ENCODE measurements at regions not wholly inside any gene's neighbourhood (a gene's known extent, or its start where the extent isn't known, plus 50 kb on each side); places are given as distances from the start of the nearest gene placed in this dataset.
A peak's percentile ranks its signal among the peaks of the same experiment; 100 is the strongest.
"Not testable (repeated sequence)": the region's sequence is repeated elsewhere in the genome, so short reads cannot be mapped to it uniquely, and the experiment has no call there.

GRCh38 chr4:26064009-26064408 lies 150.0 kb downstream of the SMIM20 start:
- not testable (repeated sequence) for FAIRE-seq; DNase-seq (ENCODE audit: insufficient read length, low spot score)

- no peak for FAIRE-seq
- DNase-seq (ENCODE audit: insufficient read length, low spot score) = no peak
These were observed 151.8 kb downstream of the SMIM20 start for GRCh38 chr4:26065833-26066232.

- DNase-seq (ENCODE audit: insufficient read length, low spot score) (no peak), FAIRE-seq (no peak)
These were observed 153.0 kb downstream of the SMIM20 start for GRCh38 chr4:26067035-26067434.

GRCh38 chr4:26069218-26069617 lies 155.2 kb downstream of the SMIM20 start:
- no peak for DNase-seq (ENCODE audit: insufficient read length, low spot score)
- peak; percentile 53 for FAIRE-seq

- FAIRE-seq (no peak), DNase-seq (ENCODE audit: insufficient read length, low spot score) (no peak)
These were observed 157.7 kb downstream of the SMIM20 start for GRCh38 chr4:26071688-26072087.

- DNase-seq (ENCODE audit: insufficient read length, low spot score) (no peak), FAIRE-seq (no peak)
These were observed 160.0 kb downstream of the SMIM20 start for GRCh38 chr4:26073886-26074560.

GRCh38 chr4:26074712-26075430 lies 160.9 kb downstream of the SMIM20 start:
- FAIRE-seq = no peak
- DNase-seq (ENCODE audit: insufficient read length, low spot score) = no peak

GRCh38 chr4:26075583-26075982 lies 161.6 kb downstream of the SMIM20 start:
- FAIRE-seq (no peak), DNase-seq (ENCODE audit: insufficient read length, low spot score) (no peak)

GRCh38 chr4:26076000-26076587 lies 162.1 kb downstream of the SMIM20 start:
- no peak for DNase-seq (ENCODE audit: insufficient read length, low spot score)
- FAIRE-seq = peak; percentile 84

GRCh38 chr4:26076896-26077295 lies 162.9 kb downstream of the SMIM20 start:
- FAIRE-seq = no peak
- no peak for DNase-seq (ENCODE audit: insufficient read length, low spot score)

- DNase-seq (ENCODE audit: insufficient read length, low spot score) (no peak), FAIRE-seq (no peak)
These were observed 163.7 kb downstream of the SMIM20 start for GRCh38 chr4:26077756-26078155.

- FAIRE-seq = no peak
These were observed 167.0 kb downstream of the SMIM20 start for GRCh38 chr4:26080870-26081628.

GRCh38 chr4:26081795-26082498 lies 167.9 kb downstream of the SMIM20 start:
- FAIRE-seq (peak; percentile 64), DNase-seq (ENCODE audit: insufficient read length, low spot score) (no peak)

More at GRCh38 chr4:26080870-26081628, 167.0 kb downstream of the SMIM20 start:
- DNase-seq (ENCODE audit: insufficient read length, low spot score) = no peak

GRCh38 chr4:26082565-26082964 lies 168.5 kb downstream of the SMIM20 start:
- DNase-seq (ENCODE audit: insufficient read length, low spot score) (no peak), FAIRE-seq (no peak)

GRCh38 chr4:26083987-26084386 lies 170.0 kb downstream of the SMIM20 start:
- DNase-seq (ENCODE audit: insufficient read length, low spot score) (no peak), FAIRE-seq (no peak)

GRCh38 chr4:26084414-26084813 lies 170.4 kb downstream of the SMIM20 start:
- no peak for FAIRE-seq

GRCh38 chr4:26085551-26085950 lies 171.5 kb downstream of the SMIM20 start:
- FAIRE-seq = no peak

More at GRCh38 chr4:26084414-26084813, 170.4 kb downstream of the SMIM20 start:
- no peak for DNase-seq (ENCODE audit: insufficient read length, low spot score)

GRCh38 chr4:26086621-26087441 lies 172.8 kb downstream of the SMIM20 start:
- DNase-seq (ENCODE audit: insufficient read length, low spot score) = no peak
- FAIRE-seq = no peak

More at GRCh38 chr4:26085551-26085950, 171.5 kb downstream of the SMIM20 start:
- DNase-seq (ENCODE audit: insufficient read length, low spot score) = no peak

- DNase-seq (ENCODE audit: insufficient read length, low spot score) (no peak), FAIRE-seq (peak; percentile 63)
These were observed 174.5 kb downstream of the SMIM20 start for GRCh38 chr4:26088433-26088928.
